H1 (cell line): ENCODE measurements at regions not wholly inside any gene's neighbourhood (a gene's known extent, or its start where the extent isn't known, plus 50 kb on each side); places are given as distances from the start of the nearest gene placed in this dataset.

Source experiments
- CTCF ChIA-PET: fragments of 300-600 bp; sonication (Branson Sonifier 250); formaldehyde crosslinking; loops from one replicate; lab custom pipeline; 2021; ENCODE audit not compliant: partially characterized antibody; lab: Charles Lee
- POLR2A ChIA-PET: fragments of 300-600 bp; sonication (Branson Sonifier 250); formaldehyde crosslinking; loops from one replicate; lab custom pipeline; 2021; ENCODE audit warnings: inconsistent platforms; ENCODE audit not compliant: partially characterized antibody; lab: Charles Lee
- DNase-seq, 2 experiments: peaks; one replicate each; pipeline versions ENCODE4 v3.0.0 to v3.0.0-alpha.2; 2010 to 2022; ENCODE audit warnings: low spot score in 2 of 2, low read depth in 1 of 2, mixed read lengths in 1 of 2
- FAIRE-seq: peaks from 2 replicates; lab custom pipeline; 2011; peaks lifted over from hg19 to GRCh38; lab: Jason Lieb, UNC
- H2AFZ ChIP-seq: 2 replicates; pipeline ENCODE4 v1.8.1; 2012; ENCODE audit warnings: low read length, inconsistent platforms
- H2AK5ac ChIP-seq: 2 replicates; pipeline ENCODE4 v1.6.1; 2013; ENCODE audit warnings: low read depth, low read length
- H2BK120ac ChIP-seq: replicated peaks from 2 replicates; pipeline ENCODE3; 2013; ENCODE audit warnings: low read depth, low read length, inconsistent platforms
- H2BK12ac ChIP-seq: 2 replicates; pipeline ENCODE4 v1.6.1; 2013; ENCODE audit warnings: low read depth, low read length
- H2BK15ac ChIP-seq: 2 replicates; pipeline ENCODE4 v1.6.1; 2013; ENCODE audit warnings: low read length
- H2BK20ac ChIP-seq: 2 replicates; pipeline ENCODE4 v1.6.1; 2013; ENCODE audit warnings: low read length
- H2BK5ac ChIP-seq: 2 replicates; pipeline ENCODE4 v1.6.1; 2013; ENCODE audit warnings: low read depth, low read length
- H3K14ac ChIP-seq: 2 replicates; pipeline ENCODE4 v1.6.1; 2013; ENCODE audit warnings: inconsistent platforms; ENCODE audit not compliant: insufficient read length
- H3K18ac ChIP-seq: 2 replicates; pipeline ENCODE4 v1.6.1; 2013; ENCODE audit warnings: low read length; ENCODE audit errors: extremely low read depth
- H3K23ac ChIP-seq: 2 replicates; pipeline ENCODE4 v1.6.1; 2013; ENCODE audit warnings: inconsistent platforms; ENCODE audit not compliant: insufficient read length
- H3K23me2 ChIP-seq: 2 replicates; pipeline ENCODE4 v1.6.1; 2013; ENCODE audit warnings: low read depth, low read length
- H3K27ac ChIP-seq: 2 replicates; pipeline ENCODE4 v1.6.1; 2011; ENCODE audit warnings: low read depth, low read length, inconsistent platforms
- H3K27me3 ChIP-seq, 4 experiments: replicated peaks in 1 of 4; 1 replicate in 1 of 4; 2 replicates in 3 of 4; pipeline versions ENCODE4 v1.6.1 to v1.8.1; 2011 to 2013; ENCODE audit warnings: low read length in 3 of 4, mild to moderate bottlenecking in 3 of 4, inconsistent platforms in 2 of 4, mixed read lengths in 2 of 4, moderate library complexity in 1 of 4; ENCODE audit not compliant: control insufficient read depth in 3 of 4, insufficient read depth in 3 of 4; ENCODE audit errors: extremely low read depth in 1 of 4
- H3K36me3 ChIP-seq, 4 experiments: 2 replicates each; pipeline versions ENCODE4 v1.6.1 to v1.8.1; 2011 to 2013; ENCODE audit warnings: mild to moderate bottlenecking in 4 of 4, low read length in 3 of 4, moderate library complexity in 2 of 4, control low read depth in 1 of 4, inconsistent platforms in 1 of 4; ENCODE audit not compliant: insufficient read depth in 4 of 4, control insufficient read depth in 2 of 4
- H3K4ac ChIP-seq: replicated peaks from 2 replicates; pipeline ENCODE3; 2013; ENCODE audit warnings: low read length, low read depth, mixed read lengths, inconsistent platforms; ENCODE audit not compliant: insufficient read length
- H3K4me1 ChIP-seq, 4 experiments: replicated peaks in 1 of 4; 1 replicate in 1 of 4; 2 replicates in 3 of 4; pipeline versions ENCODE4 v1.6.1 to v1.8.1; 2011 to 2013; ENCODE audit warnings: low read length in 3 of 4, inconsistent platforms in 2 of 4, mixed read lengths in 1 of 4; ENCODE audit not compliant: insufficient read depth in 4 of 4, control insufficient read depth in 3 of 4
- H3K4me2 ChIP-seq, 2 experiments: 2 replicates each; pipeline versions ENCODE4 v1.6.1 to v1.8.1; 2011 to 2013; ENCODE audit warnings: low read depth in 2 of 2, low read length in 2 of 2, control low read depth in 1 of 2, inconsistent platforms in 1 of 2, mild to moderate bottlenecking in 1 of 2; ENCODE audit not compliant: insufficient read depth in 1 of 2
- H3K4me3 ChIP-seq, 4 experiments: fragments of 200-600, 300-600 bp in 1 of 4; sonication (generic), shearing (Covaris generic), sonication (Bioruptor Twin) in 1 of 4; 2 replicates each; pipeline versions ENCODE4 v1.5.1 to v1.8.1; 2011 to 2016; ENCODE audit warnings: low read length in 4 of 4, low read depth in 3 of 4, control low read depth in 2 of 4, inconsistent platforms in 2 of 4, mild to moderate bottlenecking in 2 of 4, mixed read lengths in 1 of 4, moderate library complexity in 1 of 4; ENCODE audit not compliant: insufficient read depth in 2 of 4; ENCODE audit errors: extremely low read depth in 1 of 4
- H3K56ac ChIP-seq: replicated peaks from 2 replicates; pipeline ENCODE3; 2013; ENCODE audit warnings: low read depth, mild to moderate bottlenecking, mixed read lengths, low read length, inconsistent platforms; ENCODE audit not compliant: insufficient read length
- H3K79me1 ChIP-seq: 2 replicates; pipeline ENCODE4 v1.6.1; 2013; ENCODE audit warnings: low read depth, low read length, control low read depth
- H3K79me2 ChIP-seq, 2 experiments: 2 replicates each; pipeline versions ENCODE4 v1.6.1 to v1.8.1; 2012 to 2013; ENCODE audit warnings: low read length in 2 of 2, mild to moderate bottlenecking in 2 of 2, inconsistent platforms in 1 of 2; ENCODE audit not compliant: insufficient read depth in 2 of 2, control insufficient read depth in 1 of 2
- H3K9ac ChIP-seq, 4 experiments: replicated peaks in 1 of 4; 1 replicate in 1 of 4; 2 replicates in 3 of 4; pipeline versions ENCODE4 v1.6.1 to v1.8.1; 2011 to 2013; ENCODE audit warnings: low read depth in 3 of 4, low read length in 3 of 4, control low read depth in 2 of 4, mild to moderate bottlenecking in 2 of 4, moderate library complexity in 2 of 4, inconsistent platforms in 1 of 4; ENCODE audit errors: extremely low read depth in 1 of 4
- H3K9me3 ChIP-seq, 2 experiments: 2 replicates each; pipeline versions ENCODE4 v1.6.1 to v1.8.1; 2012 to 2013; ENCODE audit warnings: mild to moderate bottlenecking in 2 of 2, moderate library complexity in 2 of 2, control low read depth in 1 of 2, inconsistent platforms in 1 of 2, low read depth in 1 of 2, low read length in 1 of 2, mixed read lengths in 1 of 2; ENCODE audit not compliant: insufficient read depth in 2 of 2
- H4K20me1 ChIP-seq, 2 experiments: replicated peaks in 1 of 2; 2 replicates each; pipeline versions ENCODE3 to v1.8.1; 2011 to 2013; ENCODE audit warnings: inconsistent platforms in 2 of 2, low read length in 2 of 2, mild to moderate bottlenecking in 1 of 2; ENCODE audit not compliant: insufficient read depth in 2 of 2, control insufficient read depth in 1 of 2
- H4K5ac ChIP-seq: 2 replicates; pipeline ENCODE4 v1.6.1; 2013; ENCODE audit warnings: low read length, low read depth, mixed read lengths, inconsistent platforms; ENCODE audit not compliant: insufficient read length
- H4K8ac ChIP-seq: 2 replicates; pipeline ENCODE4 v1.8.0; 2013; ENCODE audit warnings: mild to moderate bottlenecking, moderate library complexity, low read length, inconsistent platforms; ENCODE audit not compliant: insufficient read depth; ENCODE audit errors: extremely low read depth
- H4K91ac ChIP-seq: replicated peaks from 2 replicates; pipeline ENCODE3; 2013; ENCODE audit warnings: low read length, mixed read lengths, inconsistent platforms; ENCODE audit not compliant: insufficient read length
- BRCA1 ChIP-seq: IDR thresholded peaks from 2 replicates; pipeline ENCODE4 v1.6.1; 2012; ENCODE audit warnings: low read depth, low read length, improper control_type of control experiment
- CBX8 ChIP-seq: fragments of 300-800, 300-1000 bp; sonication (generic); IDR thresholded peaks from 2 replicates; pipeline ENCODE4 v1.7.1; 2016; ENCODE audit warnings: low read depth, low read length, borderline replicate concordance
- GABPA ChIP-seq: IDR thresholded peaks from 2 replicates; pipeline ENCODE4 v1.6.1; 2011; ENCODE audit warnings: mild to moderate bottlenecking, low read length, moderate library complexity, borderline replicate concordance; ENCODE audit not compliant: insufficient read depth
- HDAC2 ChIP-seq, 2 experiments: fragments of 300-600 bp in 1 of 2; sonication (generic) in 1 of 2; IDR thresholded peaks; 2 replicates each; pipeline ENCODE4 v1.6.1; 2011 to 2012; ENCODE audit warnings: low read depth in 2 of 2, low read length in 2 of 2, mild to moderate bottlenecking in 2 of 2, moderate library complexity in 2 of 2, borderline replicate concordance in 1 of 2, inconsistent platforms in 1 of 2
- KDM5A ChIP-seq: fragments of 200-600 bp; IDR thresholded peaks from 2 replicates; pipeline ENCODE4 v1.7.1; 2012; ENCODE audit warnings: mild to moderate bottlenecking, low read length, inconsistent platforms, mixed read lengths
- MAFK ChIP-seq: IDR thresholded peaks from 2 replicates; pipeline ENCODE4 v1.6.1; 2012; ENCODE audit warnings: low read depth, mild to moderate bottlenecking, improper control_type of control experiment, low read length
- NRF1 ChIP-seq: IDR thresholded peaks from 2 replicates; pipeline ENCODE4 v1.6.1; 2011; ENCODE audit warnings: mild to moderate bottlenecking, low read depth, low read length, improper control_type of control experiment
- POLR2A ChIP-seq, 2 experiments: IDR thresholded peaks; 1 replicate in 1 of 2; 2 replicates in 1 of 2; pipeline ENCODE4 v1.6.1; 2011; ENCODE audit warnings: low read depth in 2 of 2, low read length in 2 of 2, mild to moderate bottlenecking in 2 of 2; ENCODE audit errors: control extremely low read depth in 1 of 2
- RBBP5 ChIP-seq: IDR thresholded peaks from 2 replicates; pipeline ENCODE4 v1.7.1; 2012; ENCODE audit warnings: low read depth, mild to moderate bottlenecking, inconsistent platforms, low read length, moderate library complexity, borderline replicate concordance
- SIRT6 ChIP-seq: IDR thresholded peaks from one replicate; pipeline ENCODE4 v1.7.1; 2012; ENCODE audit warnings: low read length, inconsistent platforms
- SP4 ChIP-seq: IDR thresholded peaks from 2 replicates; pipeline ENCODE4 v1.6.1; 2012; ENCODE audit warnings: low read length, inconsistent platforms
- SUZ12 ChIP-seq: fragments of 200-600 bp; sonication (generic); IDR thresholded peaks from 2 replicates; pipeline ENCODE4 v1.6.1; 2012; ENCODE audit warnings: mild to moderate bottlenecking, inconsistent platforms, low read length, moderate library complexity, mixed read lengths
- WGBS, 2 experiments: shearing (Covaris generic) in 1 of 2; methylation state at CpG; one replicate each; pipeline versions ENCODE4 v1.1.6 to v1.1.7; 2013 to 2015; ENCODE audit warnings: low lambda C conversion rate in 2 of 2, mixed read lengths in 2 of 2, inconsistent platforms in 1 of 2, low coverage in 1 of 2, missing lambda C conversion rate in 1 of 2; ENCODE audit not compliant: insufficient replicate concordance in 2 of 2, insufficient coverage in 1 of 2, insufficient read length in 1 of 2; ENCODE audit errors: extremely low coverage in 1 of 2, missing lambda C conversion rate in 1 of 2; 5-methylcytosine and 5-hydroxymethylcytosine counted together

DNA sequence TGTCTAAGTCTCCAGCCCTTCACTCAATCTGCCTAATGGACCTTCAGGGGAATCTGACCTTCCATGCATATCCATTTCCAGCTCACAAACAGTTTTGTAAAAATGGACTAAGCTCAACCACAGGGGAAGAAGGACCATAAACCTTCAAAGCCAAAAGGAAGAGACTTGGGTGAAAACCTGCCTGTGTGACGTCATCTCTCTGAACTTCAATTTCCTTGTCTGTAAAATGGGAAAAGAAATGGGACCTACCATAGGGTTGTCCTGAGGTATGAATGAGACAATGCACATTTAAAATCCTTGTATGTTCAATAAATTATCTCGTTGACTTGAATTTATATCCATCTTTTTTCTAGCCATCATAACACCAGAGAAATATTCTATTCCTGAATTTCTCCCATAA lies 370.7 kb downstream of the INSC start:
- no peak overlapping the region for H2BK120ac ChIP-seq
- no peak overlapping the region for H3K23ac ChIP-seq
- H4K5ac ChIP-seq, result no peak overlapping the region
- H3K56ac ChIP-seq, result no peak overlapping the region
- H2BK12ac ChIP-seq, result no peak overlapping the region
- WGBS, 2 experiments, result 94% methylated on average over 2 of the region's 2 CpGs; no CpG with 5 or more reads in 1 of the 2 experiments
- H3K27ac ChIP-seq, result no peak overlapping the region
- H2BK20ac ChIP-seq, result no peak overlapping the region
- no peaks in the 10 kb centered on the region for H3K36me3 ChIP-seq
- H3K4ac ChIP-seq, result no peak overlapping the region
- no peak overlapping the region for H2BK15ac ChIP-seq
- H4K20me1 ChIP-seq, result no peaks in the 10 kb centered on the region
- H3K18ac ChIP-seq, result no peak overlapping the region
- DNase-seq (no peak), FAIRE-seq (no peak)
- no peak overlapping the region for H2AK5ac ChIP-seq
- H3K27me3 ChIP-seq, result no peaks in the 10 kb centered on the region
- no peak overlapping the region for H2AFZ ChIP-seq
- no peak overlapping the region for H3K4me2 ChIP-seq
- no peaks in the 10 kb centered on the region for H3K79me1 ChIP-seq
- H3K9ac ChIP-seq, result no peak overlapping the region
- ChIA-PET CTCF (interaction anchor here (1.1 kb wide), 1 partner anchor 13 kb away, joined by 3 read pairs; no protein-coding TSS in a partner anchor), POLR2A (no interaction called here)
- no peak overlapping the region for H4K91ac ChIP-seq
- no peaks in the 10 kb centered on the region for H3K23me2 ChIP-seq
- H3K79me2 ChIP-seq, result no peaks in the 10 kb centered on the region
- H3K9me3 ChIP-seq, result peaks cover 0 to 4% of the 10 kb centered on the region in 2 experiments; a peak in 1 of 4 replicates
- no peak overlapping the region for H3K14ac ChIP-seq
- no peak overlapping the region for H4K8ac ChIP-seq
- H2BK5ac ChIP-seq, result no peak overlapping the region
- H3K4me1 ChIP-seq, result no peaks in the 10 kb centered on the region
- H3K4me3 ChIP-seq, result no peak overlapping the region
- no peak for TF ChIP-seq BRCA1
- no peak for TF ChIP-seq POLR2A (IDR thresholded peaks at IDR 0.05; ENCODE audit: control extremely low read depth in 1 of 2, low read depth in 2 of 2, low read length in 2 of 2)
- no peak for TF ChIP-seq KDM5A
- TF ChIP-seq SUZ12, result no peak
- no peak for TF ChIP-seq SP4
- TF ChIP-seq MAFK, result no peak
- no peak for TF ChIP-seq CBX8
- no peak for TF ChIP-seq RBBP5
- TF ChIP-seq GABPA, result no peak
- TF ChIP-seq HDAC2 (IDR thresholded peaks at IDR 0.05; ENCODE audit: borderline replicate concordance in 1 of 2, low read depth in 2 of 2, low read length in 2 of 2), result no peak
- no peak for TF ChIP-seq NRF1
- no peak for TF ChIP-seq SIRT6
